IMR-90 (cell line): ENCODE measurements at regions not wholly inside any gene's neighbourhood (a gene's known extent, or its start where the extent isn't known, plus 50 kb on each side); places are given as distances from the start of the nearest gene placed in this dataset.

ENCODE experiments used
- BHLHE40 ChIP-seq: fragments of 150-350 bp; IDR thresholded peaks from 2 replicates; pipeline ENCODE4 v1.6.1; 2016; ENCODE audit warnings: mild to moderate bottlenecking, low read depth, low read length
- CEBPB ChIP-seq: IDR thresholded peaks from 2 replicates; pipeline ENCODE4 v1.6.1; 2012; ENCODE audit warnings: low read depth, low read length, improper control_type of control experiment
- CHD1 ChIP-seq: IDR thresholded peaks from 2 replicates; pipeline ENCODE4 v1.6.1; 2012; ENCODE audit warnings: low read depth, low read length, improper control_type of control experiment
- CTCF ChIP-seq: conservative IDR thresholded peaks from 2 replicates; pipeline ENCODE4 v1.5.1; 2012; ENCODE audit warnings: mild to moderate bottlenecking, low read depth, low read length, improper control_type of control experiment
- ELK1 ChIP-seq: fragments of 150-350 bp; IDR thresholded peaks from 2 replicates; pipeline ENCODE4 v1.6.1; 2016; ENCODE audit warnings: low read depth, mild to moderate bottlenecking, low read length, moderate library complexity, borderline replicate concordance
- FOS ChIP-seq: fragments of 150-350 bp; IDR thresholded peaks from 2 replicates; pipeline ENCODE4 v1.6.1; 2016; ENCODE audit warnings: low read depth, low read length
- MAFK ChIP-seq: IDR thresholded peaks from 2 replicates; pipeline ENCODE4 v1.6.1; 2012; ENCODE audit warnings: low read depth, low read length, improper control_type of control experiment
- MXI1 ChIP-seq: IDR thresholded peaks from 2 replicates; pipeline ENCODE4 v1.6.1; 2012; ENCODE audit warnings: low read depth, mild to moderate bottlenecking, low read length, moderate library complexity, borderline replicate concordance
- NFE2L2 ChIP-seq: fragments of 150-350 bp; IDR thresholded peaks from 2 replicates; pipeline ENCODE4 v1.6.1; 2016; ENCODE audit warnings: low read depth, mild to moderate bottlenecking, low read length
- POLR2A ChIP-seq: IDR thresholded peaks from 2 replicates; pipeline ENCODE4 v1.6.1; 2012; ENCODE audit warnings: mild to moderate bottlenecking, low read depth, low read length
- RAD21 ChIP-seq: IDR thresholded peaks from 2 replicates; pipeline ENCODE4 v1.6.1; 2012; ENCODE audit warnings: low read length, improper control_type of control experiment
- RFX5 ChIP-seq: IDR thresholded peaks from 2 replicates; pipeline ENCODE4 v1.8.0; 2012; ENCODE audit warnings: low read depth, mild to moderate bottlenecking, low read length, moderate library complexity
- SMC3 ChIP-seq: fragments of 150-350 bp; IDR thresholded peaks from 2 replicates; pipeline ENCODE4 v1.6.1; 2016; ENCODE audit warnings: low read depth, mild to moderate bottlenecking, antibody characterized with exemption, low read length, moderate library complexity
- TF ChIP-seq, protein P1 (sequence below): fragments of 150-350 bp; IDR thresholded peaks from 2 replicates; pipeline ENCODE4 v1.6.1; 2017; ENCODE audit warnings: mild to moderate bottlenecking, antibody characterized with exemption, low read length, low read depth

DNA sequence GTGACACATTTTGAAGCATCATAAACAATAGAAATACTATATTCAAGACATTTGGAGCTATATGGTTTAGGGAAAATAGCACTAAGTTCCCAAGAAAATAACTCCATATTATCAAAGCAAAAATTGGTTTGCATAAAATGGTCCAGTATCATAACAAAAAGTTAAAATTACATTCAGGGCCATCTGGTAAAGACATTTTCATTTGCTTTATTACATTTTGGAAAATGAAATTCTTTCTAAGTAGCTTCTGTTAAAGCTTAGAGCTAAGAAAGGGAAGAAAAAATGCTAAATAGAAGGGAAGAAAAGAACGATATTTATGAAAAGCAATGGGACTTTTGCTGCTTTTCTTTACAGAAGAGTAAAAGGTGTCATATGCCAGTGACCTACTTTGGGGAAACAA is 155.4 kb upstream of the GOT2 start:
- TF ChIP-seq BHLHE40 (no peak), CTCF (no peak), CEBPB (no peak), POLR2A (no peak), CHD1 (no peak), MAFK (no peak), RFX5 (no peak), RAD21 (no peak), MXI1 (no peak), SMC3 (no peak), NFE2L2 (no peak), ELK1 (no peak), FOS (no peak)
- TF ChIP-seq, protein P1, sequence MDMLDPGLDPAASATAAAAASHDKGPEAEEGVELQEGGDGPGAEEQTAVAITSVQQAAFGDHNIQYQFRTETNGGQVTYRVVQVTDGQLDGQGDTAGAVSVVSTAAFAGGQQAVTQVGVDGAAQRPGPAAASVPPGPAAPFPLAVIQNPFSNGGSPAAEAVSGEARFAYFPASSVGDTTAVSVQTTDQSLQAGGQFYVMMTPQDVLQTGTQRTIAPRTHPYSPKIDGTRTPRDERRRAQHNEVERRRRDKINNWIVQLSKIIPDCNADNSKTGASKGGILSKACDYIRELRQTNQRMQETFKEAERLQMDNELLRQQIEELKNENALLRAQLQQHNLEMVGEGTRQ = no peak
